PC-3 (cell line): ENCODE measurements at regions not wholly inside any gene's neighbourhood (a gene's known extent, or its start where the extent isn't known, plus 50 kb on each side); places are given as distances from the start of the nearest gene placed in this dataset.
"Not testable (repeated sequence)": the region's sequence is repeated elsewhere in the genome, so short reads cannot be mapped to it uniquely, and the experiment has no call there.

Source experiments
- ATAC-seq: fragments of 200-7000 bp; cut with Tn5 transposase; 2 replicates; pipeline ENCODE4 v1.9.1; 2020; ENCODE audit warnings: mild to moderate bottlenecking, moderate library complexity
- BruUV-seq: library from RNA; stranded (reverse); fragments of 400-500 nt; replicated peaks from 2 replicates; lab custom pipeline; 2021; lab: Mats Ljungman, UMichigan
- CTCF ChIA-PET: fragments of 300-600 bp; sonication (Branson Sonifier 250); formaldehyde crosslinking; loops from one replicate; lab custom pipeline; 2022; ENCODE audit warnings: antibody characterized with exemption; lab: Charles Lee
- POLR2A ChIA-PET: fragments of 300-600 bp; sonication (Branson Sonifier 250); formaldehyde crosslinking; loops from one replicate; lab custom pipeline; 2022; ENCODE audit warnings: antibody characterized with exemption; ENCODE audit not compliant: unreplicated experiment; lab: Charles Lee
- DNase-seq: peaks from one replicate; pipeline ENCODE4 v3.0.0-alpha.2; 2015
- H2AFZ ChIP-seq: fragments of 300-600 bp; sonication (generic); 2 replicates; pipeline ENCODE4 v1.6.0; 2016; ENCODE audit warnings: antibody characterized with exemption, low read length
- H3F3A ChIP-seq: fragments of 300-600 bp; sonication (generic); one replicate; pipeline ENCODE4 v1.6.0; 2017; ENCODE audit warnings: antibody characterized with exemption, low read length, control low read depth, mild to moderate bottlenecking; ENCODE audit not compliant: unreplicated experiment
- H3K27ac ChIP-seq: fragments of 300-600 bp; sonication (generic); 2 replicates; pipeline ENCODE4 v1.5.1; 2016; ENCODE audit warnings: mild to moderate bottlenecking, low read length
- H3K27me3 ChIP-seq: fragments of 300-600 bp; sonication (generic); 2 replicates; pipeline ENCODE4 v1.6.1; 2016; ENCODE audit warnings: low read length, mixed read lengths
- H3K36me3 ChIP-seq: fragments of 300-600 bp; sonication (generic); 2 replicates; pipeline ENCODE4 v1.6.1; 2016; ENCODE audit warnings: low read depth, mixed run types, low read length, mixed read lengths
- H3K4me1 ChIP-seq: fragments of 300-600 bp; sonication (generic); 2 replicates; pipeline ENCODE4 v1.5.1; 2016; ENCODE audit warnings: low read length; ENCODE audit not compliant: insufficient read depth
- H3K4me2 ChIP-seq: fragments of 300-600 bp; sonication (generic); 2 replicates; pipeline ENCODE4 v1.6.0; 2016; ENCODE audit warnings: low read length
- H3K4me3 ChIP-seq: fragments of 300-600 bp; sonication (generic); 2 replicates; pipeline ENCODE4 v1.5.1; 2016; ENCODE audit warnings: mild to moderate bottlenecking, low read length, mixed read lengths
- H3K79me2 ChIP-seq: fragments of 300-600 bp; sonication (generic); 2 replicates; pipeline ENCODE4 v1.6.1; 2017; ENCODE audit warnings: low read length, mixed read lengths
- H3K9ac ChIP-seq: fragments of 300-600 bp; sonication (generic); 2 replicates; pipeline ENCODE4 v1.6.0; 2016; ENCODE audit warnings: mild to moderate bottlenecking, low read length
- H3K9me2 ChIP-seq: fragments of 300-600 bp; sonication (generic); replicated peaks from 2 replicates; pipeline ENCODE4 v1.6.1; 2016; ENCODE audit warnings: mixed run types, low read length, mixed read lengths
- H3K9me3 ChIP-seq: fragments of 300-600 bp; sonication (generic); 2 replicates; pipeline ENCODE4 v1.6.1; 2016; ENCODE audit warnings: low read length, mixed read lengths
- H4K20me1 ChIP-seq: fragments of 300-600 bp; sonication (generic); 2 replicates; pipeline ENCODE4 v1.6.1; 2016; ENCODE audit warnings: low read length, mixed read lengths
- CTCF ChIP-seq: fragments of 300-600 bp; sonication (generic); conservative IDR thresholded peaks from 2 replicates; pipeline ENCODE4 v1.5.1; 2017; ENCODE audit warnings: antibody characterized with exemption, low read depth, mild to moderate bottlenecking, low read length
- EZH2 ChIP-seq: fragments of 300-600 bp; sonication (generic); IDR thresholded peaks from one replicate; pipeline ENCODE4 v1.6.1; 2017; ENCODE audit warnings: antibody characterized with exemption, mild to moderate bottlenecking, low read length; ENCODE audit not compliant: unreplicated experiment
- EZH2phosphoT487 ChIP-seq: fragments of 300-600 bp; sonication (generic); IDR thresholded peaks from 2 replicates; pipeline ENCODE4 v1.6.1; 2018; ENCODE audit warnings: mild to moderate bottlenecking, antibody characterized with exemption, low read length, borderline replicate concordance
- intact Hi-C: fragments of 100-400 bp; cut with micrococcal nuclease; formaldehyde crosslinking; loops from 2 replicates; pipeline ENCODE4 v1.9.0; 2023

DNA sequence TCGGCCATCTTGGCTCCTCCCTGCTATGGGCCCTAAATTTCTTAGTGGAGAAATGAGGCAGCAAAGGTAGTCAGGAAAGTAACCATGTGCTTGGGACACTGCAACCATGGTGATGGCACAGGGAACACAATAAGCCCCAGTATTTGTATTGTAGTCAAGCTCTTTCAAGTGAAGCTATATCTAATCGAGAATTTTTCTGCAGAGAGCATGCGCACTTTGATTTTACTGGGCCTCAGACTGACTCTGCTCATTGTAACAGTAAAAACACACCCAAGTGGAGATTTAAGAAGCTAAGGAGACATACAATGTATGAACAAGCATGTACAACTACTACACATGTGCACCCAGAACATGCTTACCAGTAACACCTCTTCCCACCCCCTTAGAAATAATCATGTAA lies 67.3 kb upstream of the TMEM229A start:
- Histone ChIP-seq H3K36me3 (no peaks in the 10 kb centered on the region), H3K9me2 (no peaks in the 10 kb centered on the region), H3K4me2 (no peak overlapping the region), H3K27ac (no peak overlapping the region), H2AFZ (no peak overlapping the region), H3K79me2 (no peaks in the 10 kb centered on the region), H3K9ac (no peak overlapping the region), H3K4me3 (no peak overlapping the region), H3K4me1 (no peaks in the 10 kb centered on the region), H4K20me1 (no peaks in the 10 kb centered on the region), H3K27me3 (no peaks in the 10 kb centered on the region), H3F3A (no peaks in the 10 kb centered on the region), H3K9me3 (no peaks in the 10 kb centered on the region)
- ChIA-PET CTCF (no interaction called here), POLR2A (no interaction called here)
- ATAC-seq = no peak
- intact Hi-C loops = loop anchor here (2.0 to 5.0 kb wide), 3 partner anchors 53 to 757 kb away; no protein-coding TSS in a partner anchor
- TF ChIP-seq EZH2phosphoT487 (no peak), CTCF (no peak), EZH2 (no peak)
- no peak for DNase-seq
- no TSS peak for BruUV-seq

DNA sequence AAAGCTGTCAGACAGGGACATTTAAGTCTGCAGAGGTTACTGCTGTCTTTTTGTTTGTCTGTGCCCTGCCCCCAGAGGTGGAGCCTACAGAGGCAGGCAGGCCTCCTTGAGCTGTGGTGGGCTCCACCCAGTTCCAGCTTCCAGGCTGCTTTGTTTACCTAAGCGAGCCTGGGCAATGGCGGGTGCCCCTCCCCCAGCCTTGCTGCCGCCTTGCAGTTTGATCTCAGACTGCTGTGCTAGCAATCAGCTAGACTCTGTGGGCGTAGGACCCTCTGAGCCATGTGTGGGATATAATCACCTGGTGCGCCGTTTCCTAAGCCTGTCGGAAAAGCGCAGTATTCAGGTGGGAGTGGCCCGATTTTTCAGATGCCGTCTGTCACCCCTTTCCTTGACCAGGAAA lies 66.7 kb upstream of the TMEM229A start:
- BruUV-seq, H3K9ac ChIP-seq, H3K27me3 ChIP-seq, H3F3A ChIP-seq, H3K4me1 ChIP-seq, H3K9me3 ChIP-seq, H3K36me3 ChIP-seq, intact Hi-C loops, H3K9me2 ChIP-seq, H3K79me2 ChIP-seq, H3K27ac ChIP-seq, H3K4me2 ChIP-seq, H3K4me3 ChIP-seq, DNase-seq, POLR2A ChIA-PET, CTCF ChIA-PET, H4K20me1 ChIP-seq, H2AFZ ChIP-seq, ATAC-seq: not testable (repeated sequence)

DNA sequence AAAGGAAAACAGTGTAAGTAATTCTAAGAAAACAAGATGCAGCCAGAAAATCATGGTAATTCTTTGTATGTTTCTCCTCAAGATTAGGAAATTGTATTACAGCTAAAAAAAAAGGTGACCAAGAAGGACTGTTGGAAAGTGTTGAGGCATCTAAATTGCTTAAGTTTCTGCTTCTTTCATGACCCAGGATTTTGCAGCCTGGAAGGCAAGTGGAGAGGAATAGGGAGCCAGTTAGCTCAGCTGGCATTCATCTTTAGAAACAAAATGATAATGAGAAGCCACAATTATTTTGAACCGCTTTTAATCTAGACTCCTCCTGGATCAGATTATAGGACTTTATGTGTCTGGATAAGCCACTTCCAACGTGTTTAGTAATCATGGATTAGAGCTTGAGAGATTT lies 56.8 kb upstream of the TMEM229A start:
- ChIA-PET POLR2A (no interaction called here), CTCF (no interaction called here)
- Histone ChIP-seq H3K9ac (no peak overlapping the region), H3K79me2 (no peaks in the 10 kb centered on the region), H3K9me2 (no peaks in the 10 kb centered on the region), H3K4me3 (no peak overlapping the region), H3K9me3 (no peaks in the 10 kb centered on the region), H3K36me3 (no peaks in the 10 kb centered on the region), H3K27me3 (no peaks in the 10 kb centered on the region), H3F3A (no peaks in the 10 kb centered on the region), H2AFZ (no peak overlapping the region), H3K4me2 (no peak overlapping the region), H3K27ac (no peak overlapping the region), H3K4me1 (peaks cover 9% of the 10 kb centered on the region; the same call in 1 of the 2 replicates), H4K20me1 (no peaks in the 10 kb centered on the region)
- BruUV-seq = no TSS peak
- no peak for TF ChIP-seq EZH2
- TF ChIP-seq EZH2phosphoT487 = no peak
- TF ChIP-seq CTCF = no peak
- ATAC-seq = no peak
- intact Hi-C loops = no loop called here
- DNase-seq = no peak
